T-helper 17 cell (primary cell): ENCODE measurements at regions not wholly inside any gene's neighbourhood (a gene's known extent, or its start where the extent isn't known, plus 50 kb on each side); places are given as distances from the start of the nearest gene placed in this dataset.

Source experiments
- ATAC-seq: fragments of 150-1000 bp; cut with Tn5 transposase; 2 replicates; pipeline ENCODE4 v1.10.0; 2021; ENCODE audit warnings: mild to moderate bottlenecking, moderate library complexity
- DNase-seq, 3 donors: peaks; one replicate each; pipeline versions ENCODE4 v3.0.0 to v3.0.0-alpha.2; 2020 to 2021
- H3K9me3 ChIP-seq: one replicate; pipeline ENCODE4 v1.7.0; 2013; ENCODE audit warnings: low read length, mild to moderate bottlenecking; ENCODE audit not compliant: control insufficient read depth, poor library complexity, severe bottlenecking
- H3K27ac Mint-ChIP-seq: one replicate; pipeline ENCODE4 v1.8.0; 2022; ENCODE audit warnings: mild to moderate bottlenecking, moderate library complexity, mixed read lengths
- H3K27me3 Mint-ChIP-seq: one replicate; pipeline ENCODE4 v1.8.0; 2022; ENCODE audit warnings: mixed read lengths
- H3K36me3 Mint-ChIP-seq: one replicate; pipeline ENCODE4 v1.8.0; 2022; ENCODE audit warnings: low read depth, mixed read lengths
- H3K4me1 Mint-ChIP-seq: one replicate; pipeline ENCODE4 v1.8.0; 2022; ENCODE audit warnings: mild to moderate bottlenecking, mixed read lengths
- H3K4me3 Mint-ChIP-seq: one replicate; pipeline ENCODE4 v1.8.0; 2022; ENCODE audit warnings: mild to moderate bottlenecking, moderate library complexity, mixed read lengths

DNA sequence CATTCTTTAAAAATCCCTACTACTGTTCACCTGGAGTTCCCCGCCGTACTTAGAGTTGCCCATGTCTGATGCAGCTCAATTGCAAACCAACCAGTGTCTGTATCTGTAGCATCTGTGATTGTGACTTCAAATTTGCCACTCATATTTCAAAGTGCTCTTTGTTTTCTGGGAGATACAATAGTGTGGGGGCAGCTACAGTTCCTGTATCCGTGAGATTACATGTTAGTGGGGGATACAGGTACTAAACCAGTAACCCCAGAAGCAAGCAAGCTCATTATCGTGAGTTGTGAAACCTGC lies 140.9 kb downstream of the ANKRD60 start:
- Mint-ChIP-seq H3K27ac (no peak overlapping the region), H3K4me3 (no peak overlapping the region), H3K36me3 (no peaks in the 10 kb centered on the region), H3K4me1 (no peaks in the 10 kb centered on the region), H3K27me3 (peaks cover 41% of the 10 kb centered on the region)
- no peak for DNase-seq
- ATAC-seq = no peak
- H3K9me3 ChIP-seq = no peaks in the 10 kb centered on the region

DNA sequence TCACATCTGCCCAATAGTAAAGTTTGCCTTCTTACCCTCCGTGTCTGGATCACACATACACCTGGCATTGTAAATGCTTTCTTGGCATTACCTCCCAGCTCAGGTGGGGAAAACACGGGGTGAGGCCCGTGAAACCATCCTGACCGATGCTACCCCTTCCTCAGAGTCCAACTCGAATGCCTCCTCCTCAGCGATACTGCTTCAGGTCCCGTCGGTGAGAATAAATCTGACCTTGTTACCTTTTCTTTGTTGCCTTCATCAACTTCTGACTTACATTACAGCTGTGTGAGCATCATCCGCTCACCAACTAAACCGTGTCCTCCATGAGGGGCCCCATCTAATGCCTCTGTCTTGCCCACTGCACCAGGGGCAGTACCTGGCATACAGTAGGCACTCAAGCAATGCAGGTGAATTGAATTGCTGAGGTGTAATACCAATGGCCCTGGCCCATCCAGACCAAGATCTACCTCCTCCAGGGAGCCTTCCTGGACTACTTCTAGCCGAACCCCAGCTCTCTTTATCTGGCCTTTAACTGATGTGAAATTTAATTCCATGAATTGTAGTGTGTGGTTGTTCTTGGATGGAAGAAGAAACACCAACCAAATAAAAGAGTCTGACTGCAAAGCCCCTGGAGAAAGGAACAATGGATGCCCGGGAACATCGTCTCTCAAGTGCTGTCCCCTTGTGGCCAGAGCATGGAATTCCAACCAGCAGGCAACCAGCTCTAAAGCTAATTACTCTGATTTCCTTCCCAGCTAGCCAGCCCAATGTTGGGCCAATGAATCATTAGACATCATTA lies 141.5 kb downstream of the ANKRD60 start:
- DNase-seq = no peak
- Mint-ChIP-seq H3K27ac (no peak overlapping the region), H3K36me3 (no peaks in the 10 kb centered on the region), H3K4me1 (no peaks in the 10 kb centered on the region), H3K4me3 (no peak overlapping the region), H3K27me3 (peaks cover 35% of the 10 kb centered on the region)
- no peaks in the 10 kb centered on the region for H3K9me3 ChIP-seq
- no peak for ATAC-seq

DNA sequence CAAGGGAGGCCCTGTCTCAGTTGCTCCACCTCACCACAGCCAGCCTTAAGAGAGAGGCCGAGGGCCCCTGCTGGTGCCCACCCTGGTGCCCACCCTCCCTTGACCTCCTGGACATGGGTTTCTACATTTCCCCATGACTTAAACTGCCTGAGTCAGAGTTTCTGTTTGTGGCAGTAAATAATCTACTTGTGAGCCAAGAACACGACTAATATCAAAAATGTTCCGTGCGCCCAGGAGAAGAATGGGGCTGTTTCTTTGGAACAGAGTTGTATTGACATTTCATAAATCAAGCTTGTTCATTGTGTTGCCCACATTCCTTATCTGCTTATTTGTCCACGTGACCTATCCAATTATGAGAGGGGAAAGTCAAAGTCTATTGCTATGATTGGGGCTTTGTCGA lies 143.5 kb downstream of the ANKRD60 start:
- Mint-ChIP-seq H3K4me3 (no peak overlapping the region), H3K27me3 (peaks cover 16% of the 10 kb centered on the region), H3K36me3 (no peaks in the 10 kb centered on the region), H3K4me1 (no peaks in the 10 kb centered on the region), H3K27ac (no peak overlapping the region)
- no peaks in the 10 kb centered on the region for H3K9me3 ChIP-seq
- no peak for DNase-seq
- no peak for ATAC-seq

DNA sequence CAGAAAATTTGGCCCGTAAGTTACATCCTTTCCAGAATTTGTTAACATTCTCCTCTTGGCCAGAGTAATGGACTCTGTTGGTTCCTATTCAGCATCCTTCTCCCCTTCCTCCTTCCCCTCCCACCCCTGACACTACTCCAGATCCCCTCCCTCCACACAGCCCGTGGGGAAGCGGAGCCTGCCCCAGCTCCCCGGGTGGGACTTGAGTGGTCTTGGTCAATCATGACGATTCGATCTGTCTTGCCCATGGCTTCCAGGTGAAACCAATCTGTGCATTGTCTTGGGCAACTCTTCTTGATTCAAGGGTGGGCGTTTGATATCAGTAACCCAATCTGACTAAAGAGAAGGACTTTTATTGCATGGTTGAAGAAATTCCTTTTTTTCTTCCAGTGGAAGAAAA lies 143.9 kb downstream of the ANKRD60 start:
- H3K4me3 Mint-ChIP-seq = no peak overlapping the region
- H3K27me3 Mint-ChIP-seq = peaks cover 16% of the 10 kb centered on the region
- ATAC-seq (no peak), DNase-seq (no peak)
- no peak overlapping the region for H3K27ac Mint-ChIP-seq
- no peaks in the 10 kb centered on the region for H3K9me3 ChIP-seq
- no peaks in the 10 kb centered on the region for H3K36me3 Mint-ChIP-seq
- H3K4me1 Mint-ChIP-seq = no peaks in the 10 kb centered on the region

DNA sequence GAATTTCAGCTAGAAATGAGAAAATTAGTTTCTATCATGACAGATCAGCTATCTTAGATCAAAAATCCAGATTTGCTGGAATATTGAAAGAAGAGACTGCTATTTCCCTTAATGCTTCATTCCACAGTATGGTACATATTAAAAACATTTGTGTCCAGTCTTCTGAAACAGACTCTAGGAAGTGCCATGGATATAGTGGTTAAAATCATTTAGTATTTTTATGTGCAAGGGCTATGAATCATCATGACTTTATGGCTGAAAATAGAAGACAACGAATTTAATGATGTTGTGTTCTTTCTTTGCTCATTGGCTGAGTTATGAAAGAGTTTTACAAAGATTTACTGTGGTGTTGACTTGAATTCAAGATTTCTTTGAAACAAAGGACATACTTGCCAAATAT lies 146.6 kb downstream of the ANKRD60 start:
- H3K9me3 ChIP-seq = no peaks in the 10 kb centered on the region
- ATAC-seq = no peak
- H3K4me1 Mint-ChIP-seq = no peaks in the 10 kb centered on the region
- H3K36me3 Mint-ChIP-seq = no peaks in the 10 kb centered on the region
- DNase-seq = no peak
- H3K27ac Mint-ChIP-seq = no peak overlapping the region
- H3K4me3 Mint-ChIP-seq = no peak overlapping the region
- H3K27me3 Mint-ChIP-seq = peaks cover 15% of the 10 kb centered on the region

DNA sequence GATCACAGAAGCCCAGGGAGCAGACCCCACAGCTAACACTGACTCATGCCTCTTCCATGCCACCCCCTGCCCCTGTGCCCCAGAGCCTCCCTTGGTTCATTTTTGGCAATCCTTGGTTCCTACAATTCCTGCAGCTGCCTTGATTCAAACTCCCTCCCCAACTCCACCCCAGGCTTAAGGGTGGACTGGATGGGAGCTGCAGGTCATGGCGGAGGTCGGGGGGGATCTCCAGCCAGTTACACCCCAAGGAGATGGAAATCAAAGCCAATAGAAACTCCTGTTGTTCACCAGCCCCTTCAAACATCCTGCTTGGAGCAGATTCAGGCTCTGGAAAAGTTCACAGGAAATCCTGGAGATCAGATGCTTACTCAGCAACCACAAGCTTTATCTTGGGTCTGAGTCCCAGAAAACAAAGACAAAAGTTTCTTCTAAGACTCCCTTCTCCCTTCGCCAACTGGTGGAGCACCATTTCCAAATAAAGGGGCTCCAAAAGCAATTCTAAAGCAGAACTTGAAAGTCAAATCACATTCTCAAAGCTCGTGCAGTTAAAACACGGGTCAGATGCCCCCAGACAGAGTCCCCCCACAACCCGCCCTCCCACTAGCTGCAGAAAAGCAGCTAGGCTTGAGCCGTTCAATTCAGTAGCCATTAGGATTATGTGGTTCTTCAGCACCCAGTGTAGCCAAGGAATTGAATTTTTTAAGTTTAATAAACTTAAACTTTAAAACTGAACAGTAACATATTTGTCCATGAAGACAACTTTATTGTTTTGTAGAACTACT lies 149.5 kb downstream of the ANKRD60 start:
- Mint-ChIP-seq H3K27me3 (peaks cover 27% of the 10 kb centered on the region), H3K36me3 (no peaks in the 10 kb centered on the region), H3K27ac (no peak overlapping the region), H3K4me1 (peaks cover 3% of the 10 kb centered on the region), H3K4me3 (no peak overlapping the region)
- ATAC-seq (no peak), DNase-seq (no peak)
- no peaks in the 10 kb centered on the region for H3K9me3 ChIP-seq

DNA sequence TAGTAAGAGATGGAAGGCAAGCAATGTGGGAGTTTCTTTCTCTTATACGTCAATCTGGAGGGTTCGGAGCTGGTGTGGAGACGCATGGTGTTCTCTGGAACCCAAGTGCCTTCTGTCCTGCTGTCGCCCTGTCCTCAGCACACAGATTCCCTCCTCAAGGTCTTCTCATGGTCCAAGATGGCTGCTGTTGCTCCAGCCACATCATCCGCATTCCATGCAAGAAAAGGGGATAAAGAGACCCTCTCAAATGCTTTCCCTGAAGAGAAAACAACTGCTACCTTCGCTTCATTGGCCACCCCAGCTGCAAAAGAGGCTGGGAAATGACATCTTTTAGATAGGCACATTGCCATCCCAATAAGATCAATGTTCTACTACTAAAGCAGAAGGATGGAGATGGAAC lies 151.2 kb downstream of the ANKRD60 start:
- no peak overlapping the region for H3K4me3 Mint-ChIP-seq
- DNase-seq (no peak), ATAC-seq (no peak)
- no peaks in the 10 kb centered on the region for H3K9me3 ChIP-seq
- H3K27ac Mint-ChIP-seq = no peak overlapping the region
- H3K27me3 Mint-ChIP-seq = peaks cover 37% of the 10 kb centered on the region
- H3K4me1 Mint-ChIP-seq = peaks cover 3% of the 10 kb centered on the region
- H3K36me3 Mint-ChIP-seq = no peaks in the 10 kb centered on the region

DNA sequence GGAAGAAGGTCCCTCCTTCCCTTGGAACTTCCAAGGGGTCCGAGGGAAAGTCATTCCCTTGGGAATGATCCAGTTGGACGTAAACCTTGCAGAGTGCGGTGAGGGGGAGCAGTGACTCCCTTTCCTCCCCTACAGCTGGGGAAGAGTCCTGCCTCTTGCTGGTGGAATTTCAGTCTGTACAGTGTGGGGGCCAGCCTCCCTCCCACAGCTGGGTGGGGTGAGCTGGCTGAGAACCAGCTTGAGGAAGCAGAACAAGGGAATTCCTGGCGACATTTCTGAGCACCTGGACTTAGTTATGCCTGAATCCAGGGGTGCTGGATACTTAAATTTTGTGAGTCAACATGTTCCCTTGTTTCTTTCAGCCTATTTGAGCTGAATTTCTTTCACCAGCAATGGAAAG lies 152.0 kb downstream of the ANKRD60 start:
- H3K27ac Mint-ChIP-seq = no peak overlapping the region
- peaks cover 42% of the 10 kb centered on the region for H3K27me3 Mint-ChIP-seq
- H3K9me3 ChIP-seq = no peaks in the 10 kb centered on the region
- H3K4me1 Mint-ChIP-seq = peaks cover 3% of the 10 kb centered on the region
- no peak for DNase-seq
- H3K4me3 Mint-ChIP-seq = no peak overlapping the region
- no peak for ATAC-seq
- no peaks in the 10 kb centered on the region for H3K36me3 Mint-ChIP-seq

DNA sequence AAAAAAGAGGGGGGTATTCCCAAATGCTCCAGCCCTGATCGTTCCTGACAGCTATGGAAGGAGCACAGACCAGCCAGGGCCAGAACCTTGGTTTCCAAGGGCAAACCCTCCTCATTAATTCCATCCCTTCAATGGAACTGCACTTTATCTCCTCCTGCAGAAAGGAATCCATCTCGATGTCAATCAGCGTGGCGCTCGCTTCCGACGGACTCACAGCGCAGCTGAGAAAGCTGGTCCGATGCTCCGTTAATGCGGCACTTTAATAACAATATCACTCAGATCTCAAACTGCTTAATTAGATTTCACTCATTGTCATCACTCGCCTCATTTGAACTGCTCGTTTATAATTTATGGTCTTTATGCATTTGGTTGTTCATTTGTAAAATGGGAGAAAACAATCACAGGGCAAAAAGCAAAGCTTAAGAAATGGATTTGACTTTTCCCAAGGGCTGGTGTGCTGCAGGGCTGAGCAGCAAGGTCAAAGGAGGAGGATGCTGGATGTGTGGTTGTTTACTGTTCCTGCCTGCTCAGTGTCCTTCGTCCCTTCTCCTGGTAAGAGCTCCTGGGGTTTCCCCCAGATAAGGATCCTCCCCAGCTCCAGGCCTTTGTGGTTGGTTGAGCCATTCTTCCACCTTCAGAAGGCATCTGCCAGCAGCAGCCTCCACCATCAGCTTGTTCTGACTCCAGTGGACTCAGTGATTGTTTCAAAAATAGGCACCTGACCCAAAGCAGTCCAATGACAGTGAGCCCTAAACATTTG lies 152.7 kb downstream of the ANKRD60 start:
- no peaks in the 10 kb centered on the region for H3K36me3 Mint-ChIP-seq
- DNase-seq = no peak
- H3K9me3 ChIP-seq = no peaks in the 10 kb centered on the region
- no peak overlapping the region for H3K27ac Mint-ChIP-seq
- no peak overlapping the region for H3K4me3 Mint-ChIP-seq
- H3K27me3 Mint-ChIP-seq = peaks cover 48% of the 10 kb centered on the region
- ATAC-seq = no peak
- peaks cover 3% of the 10 kb centered on the region for H3K4me1 Mint-ChIP-seq

DNA sequence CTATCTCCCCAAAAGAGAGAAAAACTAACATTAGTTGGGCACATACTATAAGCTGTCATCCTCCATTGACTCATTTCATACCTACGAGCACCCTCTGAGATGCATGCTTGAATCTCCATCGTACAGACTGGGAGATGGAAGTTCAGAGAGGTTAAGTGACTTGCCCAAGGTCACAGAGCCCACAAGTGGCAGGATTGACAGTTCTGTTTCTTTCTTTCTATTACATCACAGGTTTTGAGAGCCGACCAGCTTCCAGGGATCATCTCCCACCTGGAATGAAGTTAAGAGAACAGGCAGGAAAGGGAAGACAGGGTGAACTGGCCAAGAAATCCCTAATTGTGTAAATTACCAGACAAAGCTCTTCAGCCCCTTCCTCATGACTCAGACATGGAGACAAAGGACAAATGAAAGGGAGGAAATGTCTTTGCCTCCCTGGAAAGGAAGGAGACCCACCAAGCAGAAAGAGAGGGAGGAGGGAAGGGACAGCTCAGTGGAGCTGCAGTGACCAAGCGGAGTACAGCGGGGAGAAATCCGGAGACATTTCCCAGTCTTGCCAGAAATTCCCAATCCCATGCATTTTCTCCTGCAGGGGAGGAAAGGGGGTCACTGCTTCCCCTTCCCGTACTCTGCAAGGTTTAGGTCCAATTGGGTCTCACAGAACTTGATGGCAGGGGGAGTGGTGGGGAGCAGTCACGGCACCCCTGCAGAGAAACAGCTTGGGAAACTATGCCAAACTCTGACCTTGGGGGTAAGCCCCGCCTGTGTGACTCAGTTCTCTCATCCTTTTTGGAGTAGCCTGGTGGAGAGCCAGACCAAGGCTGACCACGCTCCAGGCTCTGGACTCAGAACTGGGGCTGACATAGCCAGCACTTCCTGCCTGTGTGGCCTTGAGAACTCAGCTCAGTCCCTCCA lies 154.3 kb downstream of the ANKRD60 start:
- Mint-ChIP-seq H3K4me1 (peaks cover 3% of the 10 kb centered on the region), H3K27me3 (peaks cover 64% of the 10 kb centered on the region), H3K27ac (no peak overlapping the region), H3K36me3 (no peaks in the 10 kb centered on the region), H3K4me3 (no peak overlapping the region)
- DNase-seq (no peak), ATAC-seq (no peak)
- no peaks in the 10 kb centered on the region for H3K9me3 ChIP-seq

DNA sequence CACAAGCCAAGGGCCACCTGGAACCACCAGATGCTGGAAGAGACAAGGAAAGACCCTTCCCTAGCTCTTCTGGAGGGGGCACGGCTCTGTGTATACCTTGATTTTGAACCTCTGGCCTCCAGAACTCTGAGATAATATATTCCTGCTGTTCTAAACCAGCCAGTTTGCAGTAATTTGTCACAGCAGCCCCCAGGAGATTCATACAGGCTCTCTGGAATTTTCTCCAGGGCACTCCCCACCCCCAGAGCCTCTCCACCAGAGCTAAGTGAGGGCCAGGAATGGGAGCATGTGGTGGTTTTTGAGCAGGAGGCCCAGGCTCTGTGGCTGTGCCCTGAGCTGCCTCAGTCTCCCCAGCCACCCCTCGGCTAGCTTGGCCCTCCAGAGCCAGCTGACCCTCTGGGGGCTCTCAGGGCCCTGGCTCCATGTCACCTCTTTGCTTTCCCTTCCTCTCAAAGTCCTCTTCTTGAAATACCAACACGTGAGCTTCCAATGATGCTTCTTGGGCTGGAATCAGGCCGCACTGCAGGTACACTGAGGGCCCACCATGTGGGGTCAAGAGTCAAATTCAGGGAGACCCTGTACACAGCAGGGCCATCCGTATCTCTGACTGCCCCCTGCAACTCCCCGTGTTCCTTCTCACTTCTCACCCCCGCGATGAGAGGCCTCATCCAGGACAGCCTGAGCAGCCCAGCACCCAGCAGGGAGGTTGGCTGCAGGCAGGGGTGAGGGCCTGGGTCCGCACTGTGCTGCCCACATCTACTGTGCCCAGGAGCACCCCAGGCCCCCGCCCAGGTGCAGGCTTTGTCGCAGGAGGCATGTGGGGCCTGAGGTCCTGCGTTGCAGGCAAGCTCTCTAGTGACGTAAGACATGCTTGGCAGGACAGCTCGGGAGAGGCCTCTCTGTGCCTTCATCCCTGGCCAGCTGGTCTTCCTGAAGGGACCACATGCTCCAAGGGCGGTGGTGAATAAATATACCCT lies 155.5 kb downstream of the ANKRD60 start:
- ATAC-seq = no peak
- no peak for DNase-seq
- H3K27ac Mint-ChIP-seq = no peak overlapping the region
- H3K4me1 Mint-ChIP-seq = peaks cover 3% of the 10 kb centered on the region
- H3K4me3 Mint-ChIP-seq = no peak overlapping the region
- no peaks in the 10 kb centered on the region for H3K36me3 Mint-ChIP-seq
- H3K27me3 Mint-ChIP-seq = peaks cover 65% of the 10 kb centered on the region
- H3K9me3 ChIP-seq = no peaks in the 10 kb centered on the region

DNA sequence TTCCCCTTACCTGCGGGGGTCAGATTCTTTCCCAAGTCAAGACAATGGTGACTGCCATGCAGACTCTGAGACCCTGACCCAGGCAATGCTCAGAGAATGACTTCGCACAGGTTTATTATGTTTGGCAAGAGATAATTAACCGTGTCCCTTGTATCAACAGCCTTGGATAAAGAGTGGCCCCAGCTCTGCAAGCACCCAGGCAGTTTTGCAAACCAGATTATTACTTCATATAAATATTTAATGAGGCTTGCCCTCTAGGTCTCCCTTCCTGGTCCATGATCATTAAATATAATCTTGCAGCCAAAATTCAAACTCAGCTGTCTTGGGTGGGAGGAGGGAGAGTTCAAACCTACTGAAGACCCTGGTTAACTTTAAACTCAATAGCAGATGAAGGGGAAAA lies 156.5 kb downstream of the ANKRD60 start:
- H3K4me3 Mint-ChIP-seq = no peak overlapping the region
- no peaks in the 10 kb centered on the region for H3K9me3 ChIP-seq
- DNase-seq (no peak), ATAC-seq (no peak)
- no peaks in the 10 kb centered on the region for H3K36me3 Mint-ChIP-seq
- peaks cover 63% of the 10 kb centered on the region for H3K27me3 Mint-ChIP-seq
- H3K4me1 Mint-ChIP-seq = peaks cover 3% of the 10 kb centered on the region
- H3K27ac Mint-ChIP-seq = no peak overlapping the region
